ENCODE measurements at regions not wholly inside any gene's neighbourhood (a gene's known extent, or its start where the extent isn't known, plus 50 kb on each side); places are given as distances from the start of the nearest gene placed in this dataset.

- no peak for TF ChIP-seq CTCF (IDR thresholded peaks at IDR 0.05)
- no peak for TF ChIP-seq POLR2A (IDR thresholded peaks at IDR 0.05)
These were observed 217.1 kb upstream of the PFKP start for GRCh38 chr10:2850202-2850601.
